ENCODE measurements at regions not wholly inside any gene's neighbourhood (a gene's known extent, or its start where the extent isn't known, plus 50 kb on each side); places are given as distances from the start of the nearest gene placed in this dataset.

- DNase-seq (ENCODE audit: low read depth, low spot score) = no peak
- TF ChIP-seq, protein P1, sequence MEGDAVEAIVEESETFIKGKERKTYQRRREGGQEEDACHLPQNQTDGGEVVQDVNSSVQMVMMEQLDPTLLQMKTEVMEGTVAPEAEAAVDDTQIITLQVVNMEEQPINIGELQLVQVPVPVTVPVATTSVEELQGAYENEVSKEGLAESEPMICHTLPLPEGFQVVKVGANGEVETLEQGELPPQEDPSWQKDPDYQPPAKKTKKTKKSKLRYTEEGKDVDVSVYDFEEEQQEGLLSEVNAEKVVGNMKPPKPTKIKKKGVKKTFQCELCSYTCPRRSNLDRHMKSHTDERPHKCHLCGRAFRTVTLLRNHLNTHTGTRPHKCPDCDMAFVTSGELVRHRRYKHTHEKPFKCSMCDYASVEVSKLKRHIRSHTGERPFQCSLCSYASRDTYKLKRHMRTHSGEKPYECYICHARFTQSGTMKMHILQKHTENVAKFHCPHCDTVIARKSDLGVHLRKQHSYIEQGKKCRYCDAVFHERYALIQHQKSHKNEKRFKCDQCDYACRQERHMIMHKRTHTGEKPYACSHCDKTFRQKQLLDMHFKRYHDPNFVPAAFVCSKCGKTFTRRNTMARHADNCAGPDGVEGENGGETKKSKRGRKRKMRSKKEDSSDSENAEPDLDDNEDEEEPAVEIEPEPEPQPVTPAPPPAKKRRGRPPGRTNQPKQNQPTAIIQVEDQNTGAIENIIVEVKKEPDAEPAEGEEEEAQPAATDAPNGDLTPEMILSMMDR (IDR thresholded peaks at IDR 0.05; ENCODE audit: low read depth, low read length) = no peak
- in situ Hi-C loops (cut with HindIII; ENCODE audit: low sequenced_read_pairs) = no loop called here
- no peak overlapping the region for H3K4me3 ChIP-seq (ENCODE audit: low read depth, low read length)
Measured at GRCh38 chr3:160132226-160132625, 93.0 kb upstream of the C3orf80 start.

DNA sequence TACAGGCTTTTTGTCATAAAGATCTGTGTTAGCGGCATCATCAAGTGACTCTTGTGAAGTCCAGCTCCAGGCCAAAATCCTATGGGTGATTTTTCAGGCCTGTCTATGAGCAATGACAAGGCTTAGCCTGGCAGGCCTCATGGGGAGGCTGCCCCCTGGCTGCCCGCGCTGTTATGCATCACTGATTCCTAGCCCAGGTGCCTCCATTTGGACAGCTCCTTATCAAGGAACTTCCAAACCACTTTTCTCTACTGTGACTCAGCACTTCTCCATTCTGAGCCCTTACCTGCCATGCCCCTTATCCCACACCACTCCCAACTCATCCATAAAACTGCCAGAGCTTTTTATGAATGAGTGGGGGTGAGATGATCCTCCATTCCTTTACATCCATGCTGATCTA lies 91.5 kb upstream of the C3orf80 start:
- H3K4me3 ChIP-seq (ENCODE audit: low read depth, low read length) = no peak overlapping the region
- TF ChIP-seq, protein P1 (IDR thresholded peaks at IDR 0.05; ENCODE audit: low read depth, low read length) = peak; percentile 37
- in situ Hi-C loops (cut with HindIII; ENCODE audit: low sequenced_read_pairs) = no loop called here
- no peak for DNase-seq (ENCODE audit: low read depth, low spot score)

DNA sequence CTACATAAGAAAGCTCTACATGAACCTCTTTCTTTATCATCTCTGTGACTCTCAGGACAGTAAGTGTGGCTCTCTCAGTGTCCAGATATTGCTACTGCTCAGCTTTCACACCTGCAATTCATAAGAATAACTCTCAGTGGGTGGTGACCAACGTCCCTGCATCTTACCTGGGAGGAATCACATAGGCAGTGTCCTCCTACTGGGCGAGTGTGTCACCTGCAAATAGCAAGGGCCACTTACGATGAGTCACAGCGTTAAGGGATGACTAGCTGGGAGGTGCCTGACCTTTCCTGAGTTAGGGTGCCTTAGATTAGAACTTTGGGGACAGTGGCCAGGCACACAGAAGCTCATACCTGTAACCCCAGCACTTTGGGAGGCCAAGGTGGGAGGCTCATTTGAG lies 90.8 kb upstream of the C3orf80 start:
- DNase-seq (ENCODE audit: low read depth, low spot score) = no peak
- H3K4me3 ChIP-seq (ENCODE audit: low read depth, low read length) = no peak overlapping the region
- in situ Hi-C loops (cut with HindIII; ENCODE audit: low sequenced_read_pairs) = no loop called here
- TF ChIP-seq, protein P1 (IDR thresholded peaks at IDR 0.05; ENCODE audit: low read depth, low read length) = no peak

GRCh38 chr3:160134964-160135363 lies 90.3 kb upstream of the C3orf80 start:
- DNase-seq (ENCODE audit: low read depth, low spot score) = no peak
- no peak overlapping the region for H3K4me3 ChIP-seq (ENCODE audit: low read depth, low read length)
- in situ Hi-C loops (cut with HindIII; ENCODE audit: low sequenced_read_pairs) = no loop called here
- TF ChIP-seq, protein P1 (IDR thresholded peaks at IDR 0.05; ENCODE audit: low read depth, low read length) = no peak

DNA sequence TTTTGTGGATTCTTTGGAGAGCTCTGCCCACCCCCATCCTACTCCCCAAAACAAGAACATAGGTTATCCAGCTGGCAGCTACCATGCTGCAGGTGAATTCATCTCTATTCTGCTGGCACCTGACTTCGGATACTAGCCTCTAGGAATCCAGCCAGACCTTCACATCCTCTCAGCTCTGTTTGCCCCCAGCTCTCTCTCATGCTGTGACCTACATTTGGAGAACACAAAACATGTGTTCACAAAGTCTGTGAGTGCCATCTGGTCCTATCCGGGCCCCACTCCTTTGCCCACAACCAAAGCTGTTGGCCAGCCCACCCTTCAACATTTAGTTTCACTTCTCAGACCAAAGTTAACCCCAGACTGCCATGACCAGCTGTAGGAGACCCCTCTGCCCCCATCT lies 89.4 kb upstream of the C3orf80 start:
- H3K4me3 ChIP-seq (ENCODE audit: low read depth, low read length) = no peak overlapping the region
- in situ Hi-C loops (cut with HindIII; ENCODE audit: low sequenced_read_pairs) = no loop called here
- TF ChIP-seq, protein P1 (IDR thresholded peaks at IDR 0.05; ENCODE audit: low read depth, low read length) = no peak
- no peak for DNase-seq (ENCODE audit: low read depth, low spot score)

DNA sequence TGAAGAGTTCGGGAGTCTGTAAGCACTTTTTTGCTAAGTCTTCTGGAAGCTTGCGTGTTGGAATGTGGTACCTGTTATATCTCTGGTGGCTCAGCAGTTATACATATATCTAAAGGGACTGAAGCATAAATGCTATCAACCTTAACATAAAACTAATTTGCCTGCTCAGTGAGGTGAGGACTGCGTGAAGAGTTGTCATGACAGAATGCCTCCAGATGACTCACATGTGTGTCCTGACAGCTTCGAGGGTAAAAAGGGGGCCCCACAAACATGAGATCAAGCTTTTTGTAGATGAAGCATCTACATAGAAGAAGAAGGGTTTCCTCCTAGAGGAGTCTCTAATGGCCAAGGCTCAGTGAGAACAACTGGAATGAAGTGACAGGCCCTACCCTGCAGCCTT lies 88.8 kb upstream of the C3orf80 start:
- no peak for DNase-seq (ENCODE audit: low read depth, low spot score)
- in situ Hi-C loops (cut with HindIII; ENCODE audit: low sequenced_read_pairs) = no loop called here
- TF ChIP-seq, protein P1 (IDR thresholded peaks at IDR 0.05; ENCODE audit: low read depth, low read length) = no peak
- H3K4me3 ChIP-seq (ENCODE audit: low read depth, low read length) = no peak overlapping the region

- no peak overlapping the region for H3K4me3 ChIP-seq (ENCODE audit: low read depth, low read length)
- TF ChIP-seq, protein P1 (IDR thresholded peaks at IDR 0.05; ENCODE audit: low read depth, low read length) = no peak
- in situ Hi-C loops (cut with HindIII; ENCODE audit: low sequenced_read_pairs) = no loop called here
- DNase-seq (ENCODE audit: low read depth, low spot score) = no peak
Measured at GRCh38 chr3:160139291-160139690, 85.9 kb upstream of the C3orf80 start.
